Adrenal gland (tissue), 9 donors: ENCODE measurements at regions not wholly inside any gene's neighbourhood (a gene's known extent, or its start where the extent isn't known, plus 50 kb on each side); places are given as distances from the start of the nearest gene placed in this dataset.

ENCODE experiments used
- DNase-seq, 7 donors: peaks; one replicate each; pipeline ENCODE4 v3.0.0-alpha.2; 2019 to 2020
- H3K27ac ChIP-seq, 5 donors: fragments of 200-600 bp; sonication (generic) in 4 of 5; 1 replicate in 3 of 5; 2 replicates in 2 of 5; pipeline versions ENCODE4 v1.5.1 to v1.8.0; 2016 to 2020; ENCODE audit warnings: mild to moderate bottlenecking in 1 of 5
- H3K27me3 ChIP-seq: fragments of 200-600 bp; 2 replicates; pipeline ENCODE4 v1.8.0; 2021
- H3K36me3 ChIP-seq, 2 donors: fragments of 200-600 bp; replicated peaks in 1 of 2; 1 replicate in 1 of 2; 2 replicates in 1 of 2; pipeline versions ENCODE4 v1.5.1 to v1.8.0; 2018 to 2022
- H3K4me1 ChIP-seq, 2 donors: fragments of 200-600 bp; replicated peaks in 1 of 2; 1 replicate in 1 of 2; 2 replicates in 1 of 2; pipeline versions ENCODE4 v1.5.1 to v1.8.0; 2018 to 2021
- H3K4me3 ChIP-seq, 4 donors: fragments of 200-600 bp; sonication (generic) in 3 of 4; one replicate each; pipeline ENCODE4 v1.5.1; 2016 to 2018
- H3K9me3 ChIP-seq, 3 donors: fragments of 200-600 bp; sonication (generic) in 1 of 3; replicated peaks in 1 of 3; 1 replicate in 2 of 3; 2 replicates in 1 of 3; pipeline versions ENCODE4 v1.5.1 to v1.8.0; 2016 to 2021
- CTCF ChIP-seq, 6 experiments: fragments of 450-650 bp in 4 of 6; fragments of 200-600 bp in 2 of 6; sonication (generic) in 1 of 6; IDR thresholded peaks; 1 replicate in 5 of 6; 2 replicates in 1 of 6; pipeline versions ENCODE4 v1.5.1 to v1.8.0; 2016 to 2021; ENCODE audit warnings: antibody characterized with exemption in 6 of 6, mild to moderate bottlenecking in 2 of 6, moderate library complexity in 1 of 6
- POLR2A ChIP-seq, 2 donors: fragments of 450-650 bp; IDR thresholded peaks; one replicate each; pipeline ENCODE4 v1.6.1; 2017; ENCODE audit warnings: antibody characterized with exemption in 2 of 2, mild to moderate bottlenecking in 2 of 2, moderate library complexity in 1 of 2
- WGBS, 4 donors: extraction: QIAGEN DNeasy Blood & Tissue Kit in 2 of 4; methylation state at CpG; one replicate each; pipeline versions ENCODE4 v1.1.5 to v1.1.7; 2013 to 2017; 5-methylcytosine and 5-hydroxymethylcytosine counted together
- intact Hi-C, 2 donors: fragments of 100-400 bp; cut with DNase I; formaldehyde crosslinking; loops; one replicate each; pipeline versions ENCODE4 v1.14.1 to v1.15.0; 2022 to 2023
- donor health status: healthy with polysubstance abuse.
- donor health status: Bipolar disorder and iron deficiency.
- donor health status: DM: yes; HTN: yes; CAD: no.
- donor health status: DM: no; HTN: no; CAD: no.
- donor health status: DM: no; HTN: no; CAD: no.

- H3K4me3 ChIP-seq = no peak overlapping the region
- WGBS, 4 donors = 85 to 90% (median 86%) methylated on average over 6 of the region's 6 CpGs
- no peaks in the 10 kb centered on the region for H3K27me3 ChIP-seq
- H3K27ac ChIP-seq = no peak overlapping the region
- no peaks in the 10 kb centered on the region for H3K36me3 ChIP-seq
- no peaks in the 10 kb centered on the region for H3K9me3 ChIP-seq
- no peak for TF ChIP-seq CTCF (IDR thresholded peaks at IDR 0.05)
- TF ChIP-seq POLR2A (IDR thresholded peaks at IDR 0.05) = no peak
- H3K4me1 ChIP-seq = no peaks in the 10 kb centered on the region
- DNase-seq = no peak
- intact Hi-C loops = no loop called here
Observed at GRCh38 chr10:118218562-118218961, 123.6 kb downstream of the FAM204A start.

DNA sequence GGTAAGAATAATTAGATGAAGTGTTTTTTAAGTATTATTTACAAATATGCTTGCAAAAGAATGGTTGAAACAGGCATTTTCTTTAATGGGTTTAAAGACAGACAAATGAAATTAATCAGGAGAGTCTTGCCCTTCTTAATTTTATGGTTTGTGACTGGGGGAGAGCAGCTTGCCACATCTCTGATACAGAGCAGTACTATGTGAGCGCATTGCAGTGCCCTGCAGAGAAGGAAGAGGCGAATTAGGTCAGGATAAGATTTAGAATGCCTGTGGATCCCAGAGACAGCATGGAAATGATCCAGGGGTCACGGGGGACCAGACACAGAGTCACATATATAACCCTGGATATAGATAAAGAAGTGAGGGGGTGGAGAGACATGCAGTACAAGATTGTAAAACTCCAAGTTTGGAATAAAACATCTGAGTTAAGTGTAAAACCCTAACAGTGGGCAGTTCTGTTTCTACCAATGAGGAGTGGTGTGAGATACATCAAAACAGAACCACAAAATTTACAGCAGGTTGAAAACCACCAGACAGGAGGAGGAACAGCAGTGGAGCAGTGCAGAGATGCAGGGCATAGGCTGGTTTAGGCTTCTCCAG lies 125.5 kb downstream of the FAM204A start:
- intact Hi-C loops = no loop called here
- WGBS, 4 donors = 57 to 81% (median 73%) methylated on average over 3 of the region's 3 CpGs
- no peak overlapping the region for H3K4me3 ChIP-seq
- no peaks in the 10 kb centered on the region for H3K9me3 ChIP-seq
- no peaks in the 10 kb centered on the region for H3K36me3 ChIP-seq
- H3K27ac ChIP-seq = no peak overlapping the region
- no peaks in the 10 kb centered on the region for H3K27me3 ChIP-seq
- TF ChIP-seq POLR2A (IDR thresholded peaks at IDR 0.05) (no peak), CTCF (IDR thresholded peaks at IDR 0.05) (no peak)
- DNase-seq = no peak
- H3K4me1 ChIP-seq = no peaks in the 10 kb centered on the region

- no peaks in the 10 kb centered on the region for H3K27me3 ChIP-seq
- no peak overlapping the region for H3K4me3 ChIP-seq
- no peak overlapping the region for H3K27ac ChIP-seq
- no peaks in the 10 kb centered on the region for H3K36me3 ChIP-seq
- intact Hi-C loops = no loop called here
- 62 to 78% (median 69%) methylated on average over 6 of the region's 6 CpGs for WGBS, 4 donors
- no peak for DNase-seq
- no peaks in the 10 kb centered on the region for H3K4me1 ChIP-seq
- no peaks in the 10 kb centered on the region for H3K9me3 ChIP-seq
- no peak for TF ChIP-seq CTCF (IDR thresholded peaks at IDR 0.05)
- no peak for TF ChIP-seq POLR2A (IDR thresholded peaks at IDR 0.05)
Observed at GRCh38 chr10:118216020-118216419, 126.1 kb downstream of the FAM204A start.

GRCh38 chr10:118214776-118215175 lies 127.3 kb downstream of the FAM204A start:
- Histone ChIP-seq H3K9me3 (no peaks in the 10 kb centered on the region), H3K36me3 (no peaks in the 10 kb centered on the region), H3K4me1 (no peaks in the 10 kb centered on the region), H3K27me3 (no peaks in the 10 kb centered on the region), H3K4me3 (no peak overlapping the region), H3K27ac (no peak overlapping the region)
- TF ChIP-seq POLR2A (IDR thresholded peaks at IDR 0.05) = no peak
- no peak for TF ChIP-seq CTCF (IDR thresholded peaks at IDR 0.05)
- intact Hi-C loops = no loop called here
- WGBS, 4 donors = 80 to 87% (median 85%) methylated on average over 3 of the region's 3 CpGs
- no peak for DNase-seq
